Hematopoietic multipotent progenitor cell treated with erythropoietin and hydrocortisone succinate and interleukin-3 and kit ligand, for 8 days (in vitro differentiated cells): ENCODE measurements at regions not wholly inside any gene's neighbourhood (a gene's known extent, or its start where the extent isn't known, plus 50 kb on each side); places are given as distances from the start of the nearest gene placed in this dataset.
"Not testable (repeated sequence)": the region's sequence is repeated elsewhere in the genome, so short reads cannot be mapped to it uniquely, and the experiment has no call there.

Experiments used
- DNase-seq: peaks from one replicate; pipeline ENCODE4 v3.0.0-alpha.2; 2015

GRCh38 chr9:107852891-107853290 is 363.3 kb upstream of the KLF4 start:
- no peak for DNase-seq

- no peak for DNase-seq
These were observed 361.1 kb upstream of the KLF4 start for GRCh38 chr9:107850653-107851052.

- DNase-seq, result no peak
These were observed 358.7 kb upstream of the KLF4 start for GRCh38 chr9:107847978-107848964.

- DNase-seq, result no peak
These were observed 353.0 kb upstream of the KLF4 start for GRCh38 chr9:107842530-107842929.

GRCh38 chr9:107841076-107841475 is 351.5 kb upstream of the KLF4 start:
- no peak for DNase-seq

GRCh38 chr9:107839371-107839770 is 349.8 kb upstream of the KLF4 start:
- DNase-seq, result no peak

- DNase-seq, result no peak
These were observed 349.2 kb upstream of the KLF4 start for GRCh38 chr9:107838766-107839165.

- DNase-seq, result no peak
These were observed 346.7 kb upstream of the KLF4 start for GRCh38 chr9:107836300-107836699.

GRCh38 chr9:107833295-107833694 is 343.7 kb upstream of the KLF4 start:
- DNase-seq, result no peak

- DNase-seq, result no peak
These were observed 343.3 kb upstream of the KLF4 start for GRCh38 chr9:107832871-107833270.

- no peak for DNase-seq
These were observed 340.9 kb upstream of the KLF4 start for GRCh38 chr9:107830479-107830878.

GRCh38 chr9:107827884-107828283 is 338.3 kb upstream of the KLF4 start:
- DNase-seq, result no peak

GRCh38 chr9:107827304-107827703 is 337.7 kb upstream of the KLF4 start:
- peak; percentile 9 for DNase-seq

GRCh38 chr9:107826688-107826983 is 337.1 kb upstream of the KLF4 start:
- not testable (repeated sequence) for DNase-seq

- no peak for DNase-seq
These were observed 335.0 kb upstream of the KLF4 start for GRCh38 chr9:107824556-107824955.

GRCh38 chr9:107819772-107820565 is 330.4 kb upstream of the KLF4 start:
- no peak for DNase-seq

- not testable (repeated sequence) for DNase-seq
These were observed 328.9 kb upstream of the KLF4 start for GRCh38 chr9:107818503-107818829.

GRCh38 chr9:107817595-107818502 is 328.3 kb upstream of the KLF4 start:
- not testable (repeated sequence) for DNase-seq

GRCh38 chr9:107816561-107817021 is 327.0 kb upstream of the KLF4 start:
- DNase-seq, result no peak

- no peak for DNase-seq
These were observed 326.4 kb upstream of the KLF4 start for GRCh38 chr9:107815782-107816560.

- DNase-seq, result no peak
These were observed 323.7 kb upstream of the KLF4 start for GRCh38 chr9:107813287-107813686.

- DNase-seq, result no peak
These were observed 320.9 kb upstream of the KLF4 start for GRCh38 chr9:107810461-107810961.
